ENCODE measurements at regions not wholly inside any gene's neighbourhood (a gene's known extent, or its start where the extent isn't known, plus 50 kb on each side); places are given as distances from the start of the nearest gene placed in this dataset.
"Not testable (repeated sequence)": the region's sequence is repeated elsewhere in the genome, so short reads cannot be mapped to it uniquely, and the experiment has no call there.

DNA sequence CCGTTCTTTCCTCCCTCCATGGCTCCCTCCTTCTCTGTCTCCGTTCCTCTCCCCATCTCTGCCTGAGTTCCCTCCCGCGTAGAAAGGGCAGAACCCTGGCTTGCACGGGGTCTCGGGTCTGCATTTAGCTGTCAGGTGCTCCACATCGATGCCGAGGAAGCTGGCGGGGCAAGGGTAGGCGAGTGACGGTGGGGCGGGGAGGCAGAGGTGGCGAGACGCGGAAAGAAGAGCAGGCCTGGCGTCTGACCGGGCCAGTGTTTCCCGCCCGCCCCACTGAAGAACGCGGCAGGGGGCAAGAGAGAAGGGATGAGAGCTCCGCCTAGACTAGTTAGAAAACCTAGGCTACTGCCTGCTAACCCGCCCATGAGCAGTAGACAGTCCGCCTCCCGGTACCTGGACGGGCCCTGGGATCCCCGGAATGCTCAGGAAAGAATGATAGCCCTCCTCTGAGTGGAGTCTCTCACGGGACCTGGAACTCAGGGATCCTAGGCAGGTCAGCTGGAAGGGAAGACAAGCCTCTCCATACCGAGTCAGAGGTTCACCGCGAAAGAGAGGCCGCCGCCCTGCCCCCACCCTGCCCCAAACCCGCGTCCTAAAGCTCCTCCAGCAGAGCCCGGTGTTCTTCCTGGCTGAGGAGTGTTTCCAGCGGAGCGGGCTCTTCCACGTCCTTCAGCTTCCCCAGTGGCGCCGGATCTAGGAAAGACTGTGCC lies 357.9 kb upstream of the DEFB115 start:
- not testable (repeated sequence) for H3K36me3 ChIP-seq (ENCODE audit: control insufficient read depth, insufficient read depth, low read length); H3K4me1 ChIP-seq (ENCODE audit: control insufficient read depth, insufficient read depth, low read length); DNase-seq; H3K27ac ChIP-seq (ENCODE audit: low read length); H3K4me3 ChIP-seq (ENCODE audit: low read length); H3K27me3 ChIP-seq (ENCODE audit: control insufficient read depth, insufficient read depth, low read length)
- 26% methylated on average over 37 of the region's 41 CpGs for WGBS (ENCODE audit: insufficient coverage)
- peaks cover 19% of the 10 kb centered on the region for H3K9me3 ChIP-seq (replicated peaks; ENCODE audit: control insufficient read depth, low read depth, low read length)

- not testable (repeated sequence) for H3K4me3 ChIP-seq (ENCODE audit: low read length); H3K36me3 ChIP-seq (ENCODE audit: control insufficient read depth, insufficient read depth, low read length); H3K27ac ChIP-seq (ENCODE audit: low read length); DNase-seq; H3K27me3 ChIP-seq (ENCODE audit: control insufficient read depth, insufficient read depth, low read length); H3K4me1 ChIP-seq (ENCODE audit: control insufficient read depth, insufficient read depth, low read length)
- H3K9me3 ChIP-seq (replicated peaks; ENCODE audit: control insufficient read depth, low read depth, low read length): peaks cover 18% of the 10 kb centered on the region
- 52% methylated on average over 26 of the region's 30 CpGs for WGBS (ENCODE audit: insufficient coverage)
Measured at GRCh38 chr20:30900080-30900719, 357.3 kb upstream of the DEFB115 start.

GRCh38 chr20:30905231-30905630 lies 352.2 kb upstream of the DEFB115 start:
- not testable (repeated sequence) for H3K36me3 ChIP-seq (ENCODE audit: control insufficient read depth, insufficient read depth, low read length); DNase-seq; H3K4me3 ChIP-seq (ENCODE audit: low read length); H3K4me1 ChIP-seq (ENCODE audit: control insufficient read depth, insufficient read depth, low read length); H3K27me3 ChIP-seq (ENCODE audit: control insufficient read depth, insufficient read depth, low read length); H3K27ac ChIP-seq (ENCODE audit: low read length)
- no CpG with 5 or more reads among the region's 19 CpGs for WGBS (ENCODE audit: insufficient coverage)
- H3K9me3 ChIP-seq (replicated peaks; ENCODE audit: control insufficient read depth, low read depth, low read length): peaks cover 13% of the 10 kb centered on the region

- H3K4me3 ChIP-seq (ENCODE audit: low read length): no peak overlapping the region
- 81% methylated on average over 18 of the region's 18 CpGs for WGBS (ENCODE audit: insufficient coverage)
Measured at GRCh38 chr20:30910937-30911725, 346.3 kb upstream of the DEFB115 start.

GRCh38 chr20:30911832-30912660 lies 345.4 kb upstream of the DEFB115 start:
- not testable (repeated sequence) for H3K27me3 ChIP-seq (ENCODE audit: control insufficient read depth, insufficient read depth, low read length); H3K4me3 ChIP-seq (ENCODE audit: low read length); H3K4me1 ChIP-seq (ENCODE audit: control insufficient read depth, insufficient read depth, low read length); H3K27ac ChIP-seq (ENCODE audit: low read length); H3K36me3 ChIP-seq (ENCODE audit: control insufficient read depth, insufficient read depth, low read length); DNase-seq
- 36% methylated on average over 12 of the region's 41 CpGs for WGBS (ENCODE audit: insufficient coverage)
- H3K9me3 ChIP-seq (replicated peaks; ENCODE audit: control insufficient read depth, low read depth, low read length): peaks cover 11% of the 10 kb centered on the region

More at GRCh38 chr20:30910937-30911725, 346.3 kb upstream of the DEFB115 start:
- Histone ChIP-seq H3K4me1 (ENCODE audit: control insufficient read depth, insufficient read depth, low read length) (no peaks in the 10 kb centered on the region), H3K27ac (ENCODE audit: low read length) (no peak overlapping the region), H3K9me3 (replicated peaks; ENCODE audit: control insufficient read depth, low read depth, low read length) (peaks cover 11% of the 10 kb centered on the region), H3K36me3 (ENCODE audit: control insufficient read depth, insufficient read depth, low read length) (no peaks in the 10 kb centered on the region), H3K27me3 (ENCODE audit: control insufficient read depth, insufficient read depth, low read length) (no peaks in the 10 kb centered on the region)
- no peak for DNase-seq

DNA sequence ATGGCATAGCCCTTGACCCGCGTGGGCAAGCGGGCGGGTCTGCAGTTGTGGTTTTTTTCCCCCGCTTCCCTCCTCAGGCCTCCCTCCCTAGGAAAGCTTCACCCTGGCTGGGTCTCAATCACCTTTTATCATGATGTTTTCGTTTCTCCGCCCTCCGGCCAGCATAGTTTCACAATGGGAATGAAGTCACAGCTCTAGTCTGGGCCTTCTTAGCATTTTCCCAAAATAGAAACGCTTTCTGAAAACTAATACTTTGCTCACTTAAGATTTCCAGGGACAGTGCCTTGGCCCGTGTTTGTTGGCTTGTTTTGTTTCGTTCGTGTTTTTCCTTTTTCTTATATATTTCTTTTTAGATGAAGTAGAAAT lies 344.8 kb upstream of the DEFB115 start:
- H3K36me3 ChIP-seq (ENCODE audit: control insufficient read depth, insufficient read depth, low read length); DNase-seq; H3K27me3 ChIP-seq (ENCODE audit: control insufficient read depth, insufficient read depth, low read length); H3K27ac ChIP-seq (ENCODE audit: low read length); H3K4me1 ChIP-seq (ENCODE audit: control insufficient read depth, insufficient read depth, low read length); H3K4me3 ChIP-seq (ENCODE audit: low read length): not testable (repeated sequence)
- WGBS (ENCODE audit: insufficient coverage): 37% methylated on average over 2 of the region's 12 CpGs
- peaks cover 11% of the 10 kb centered on the region for H3K9me3 ChIP-seq (replicated peaks; ENCODE audit: control insufficient read depth, low read depth, low read length)

GRCh38 chr20:30916404-30916803 lies 341.1 kb upstream of the DEFB115 start:
- H3K9me3 ChIP-seq (replicated peaks; ENCODE audit: control insufficient read depth, low read depth, low read length); H3K27me3 ChIP-seq (ENCODE audit: control insufficient read depth, insufficient read depth, low read length); H3K4me1 ChIP-seq (ENCODE audit: control insufficient read depth, insufficient read depth, low read length); DNase-seq; H3K27ac ChIP-seq (ENCODE audit: low read length); H3K36me3 ChIP-seq (ENCODE audit: control insufficient read depth, insufficient read depth, low read length); H3K4me3 ChIP-seq (ENCODE audit: low read length): not testable (repeated sequence)
- 94% methylated on average over 2 of the region's 5 CpGs for WGBS (ENCODE audit: insufficient coverage)

DNA sequence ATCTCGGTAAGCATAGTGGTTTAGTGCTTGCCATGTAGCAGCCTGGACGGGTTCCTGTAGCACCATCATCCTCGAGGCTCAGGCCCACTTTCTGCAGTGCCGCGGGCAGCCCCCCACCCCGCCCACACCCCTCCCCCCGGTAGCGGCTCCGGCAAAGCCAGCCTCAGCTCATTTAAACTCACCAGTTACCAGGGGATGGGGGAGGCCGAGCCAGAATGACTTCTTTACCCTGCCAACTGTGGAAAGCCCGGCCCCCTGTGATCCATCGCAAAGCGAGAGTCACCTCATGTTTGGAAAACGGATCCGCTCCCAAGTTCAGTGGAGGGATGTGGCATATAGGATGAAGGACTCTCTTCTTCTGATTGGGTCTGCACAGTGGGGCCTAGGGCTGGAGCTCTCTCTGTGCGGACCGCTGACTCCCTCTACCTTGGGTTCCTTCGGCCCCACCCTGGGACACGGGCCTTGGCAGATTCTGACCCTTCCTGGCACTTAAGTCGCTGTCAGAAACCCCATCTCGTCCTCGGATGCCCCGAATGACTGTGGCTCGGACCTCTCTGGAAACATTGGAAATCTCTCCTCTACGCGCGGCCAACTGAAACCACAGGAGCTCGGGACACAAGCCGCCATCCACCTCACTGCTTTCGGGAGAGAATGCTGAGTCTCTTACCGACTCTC lies 337.8 kb upstream of the DEFB115 start:
- 93% methylated on average over 22 of the region's 31 CpGs for WGBS (ENCODE audit: insufficient coverage)
- no peak for DNase-seq
- Histone ChIP-seq H3K4me1 (ENCODE audit: control insufficient read depth, insufficient read depth, low read length) (no peaks in the 10 kb centered on the region), H3K36me3 (ENCODE audit: control insufficient read depth, insufficient read depth, low read length) (no peaks in the 10 kb centered on the region), H3K4me3 (ENCODE audit: low read length) (no peak overlapping the region), H3K27ac (ENCODE audit: low read length) (no peak overlapping the region), H3K27me3 (ENCODE audit: control insufficient read depth, insufficient read depth, low read length) (no peaks in the 10 kb centered on the region), H3K9me3 (replicated peaks; ENCODE audit: control insufficient read depth, low read depth, low read length) (peaks cover 7% of the 10 kb centered on the region)

- no peak overlapping the region for H3K4me3 ChIP-seq (ENCODE audit: low read length)
- no peaks in the 10 kb centered on the region for H3K27me3 ChIP-seq (ENCODE audit: control insufficient read depth, insufficient read depth, low read length)
- peaks cover 5% of the 10 kb centered on the region for H3K9me3 ChIP-seq (replicated peaks; ENCODE audit: control insufficient read depth, low read depth, low read length)
- no peak overlapping the region for H3K27ac ChIP-seq (ENCODE audit: low read length)
- H3K4me1 ChIP-seq (ENCODE audit: control insufficient read depth, insufficient read depth, low read length): no peaks in the 10 kb centered on the region
- no peak for DNase-seq
- 99% methylated on average over 23 of the region's 57 CpGs for WGBS (ENCODE audit: insufficient coverage)
- H3K36me3 ChIP-seq (ENCODE audit: control insufficient read depth, insufficient read depth, low read length): no peaks in the 10 kb centered on the region
Measured at GRCh38 chr20:30921286-30922071, 336.0 kb upstream of the DEFB115 start.
